RKO (cell line): ENCODE measurements at regions not wholly inside any gene's neighbourhood (a gene's known extent, or its start where the extent isn't known, plus 50 kb on each side); places are given as distances from the start of the nearest gene placed in this dataset.

ENCODE experiments used
- DNase-seq: peaks from one replicate; pipeline ENCODE4 v3.0.0-alpha.2; 2016; ENCODE audit warnings: low spot score

DNA sequence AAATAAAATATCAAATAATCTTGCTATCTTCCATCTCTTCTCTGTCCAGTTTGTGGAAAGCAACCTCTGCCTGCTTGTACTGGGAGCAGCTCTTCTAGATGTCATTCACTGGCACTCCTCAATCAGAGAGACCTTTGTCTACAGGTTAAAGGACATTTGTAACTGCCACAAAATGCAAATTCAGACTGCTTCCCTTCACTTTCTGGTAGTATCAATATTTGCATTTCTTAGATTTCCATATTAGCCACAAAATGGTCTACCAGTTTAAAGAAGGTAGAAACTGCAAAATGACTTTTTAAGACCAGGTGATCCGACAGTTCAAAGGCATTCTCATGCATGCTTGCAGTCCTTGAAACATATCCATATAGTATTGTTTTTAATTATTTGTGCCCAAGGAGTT is 51.7 kb upstream of the RCN1 start:
- no peak for DNase-seq

DNA sequence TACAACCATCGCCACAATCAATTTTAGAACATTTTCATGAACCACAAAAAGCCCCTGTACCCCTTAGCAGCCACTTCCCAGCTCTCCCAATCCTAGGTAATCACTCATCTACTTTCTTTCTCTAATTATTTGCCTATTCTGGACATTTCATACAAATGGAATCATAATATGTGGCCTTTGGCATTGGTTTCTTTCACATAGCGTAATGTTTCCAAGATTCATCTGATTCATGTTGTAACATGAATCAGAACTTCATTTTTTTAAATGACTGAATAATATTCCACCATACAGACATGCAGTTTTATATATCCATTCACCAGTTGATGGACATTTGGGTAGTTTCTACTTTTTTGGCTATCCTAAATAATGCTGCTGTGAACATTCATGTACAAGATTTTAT is 56.2 kb upstream of the RCN1 start:
- DNase-seq, result no peak

DNA sequence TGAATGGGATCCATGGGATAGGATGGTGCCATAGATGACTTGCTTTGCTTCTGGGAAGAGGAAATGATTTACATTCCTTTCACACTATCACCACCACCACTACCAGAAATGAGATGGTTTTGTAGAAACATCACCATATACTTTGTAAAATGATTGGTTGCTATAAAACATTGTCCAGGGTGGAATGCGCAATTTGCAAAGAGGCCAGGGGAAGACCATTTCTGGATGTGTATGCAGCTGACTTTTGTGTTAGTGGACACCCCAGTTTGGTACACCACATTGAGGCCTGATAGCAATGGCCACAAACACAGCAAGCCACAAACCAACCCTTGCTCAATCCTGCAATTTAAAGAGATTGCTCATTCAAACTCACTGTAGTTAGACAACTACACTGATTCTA is 56.7 kb upstream of the RCN1 start:
- DNase-seq, result no peak

DNA sequence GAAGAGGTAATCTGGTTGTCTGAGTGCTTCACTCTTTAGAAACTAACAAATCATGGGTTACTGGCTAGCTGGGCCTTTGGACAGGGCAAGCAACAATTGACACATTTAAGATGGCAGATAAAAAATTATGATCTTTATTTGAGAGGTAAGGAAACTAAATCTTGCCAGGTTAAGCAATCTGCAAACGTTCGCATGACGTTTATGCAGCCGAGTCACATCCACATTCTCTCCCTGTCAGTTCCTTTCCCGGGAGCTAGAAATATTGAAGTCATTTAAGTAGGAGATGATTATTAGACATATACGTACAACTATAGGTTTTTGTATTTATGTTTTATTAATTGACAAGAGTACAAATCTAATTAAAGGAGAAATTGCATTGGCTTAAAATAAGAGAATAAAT is 57.4 kb upstream of the RCN1 start:
- no peak for DNase-seq

DNA sequence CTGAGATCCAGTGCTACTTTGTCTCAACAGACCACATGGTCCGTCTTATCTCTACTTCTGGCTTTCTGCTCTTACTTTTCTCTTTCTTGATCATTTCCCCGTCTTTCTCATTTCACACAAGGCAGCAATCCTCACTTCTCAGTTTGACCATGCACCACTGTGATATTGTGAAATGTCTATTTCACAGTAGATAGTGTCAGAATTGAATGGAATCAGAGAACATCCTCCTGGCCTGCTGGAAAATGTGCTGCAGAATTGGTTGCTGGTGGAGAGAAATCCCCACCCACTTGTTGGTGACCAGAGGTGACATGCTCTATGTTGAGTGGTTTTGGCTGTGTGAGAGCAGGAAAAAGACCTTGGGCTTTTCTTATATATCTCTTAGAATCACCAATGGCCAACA is 57.8 kb upstream of the RCN1 start:
- DNase-seq, result no peak

DNA sequence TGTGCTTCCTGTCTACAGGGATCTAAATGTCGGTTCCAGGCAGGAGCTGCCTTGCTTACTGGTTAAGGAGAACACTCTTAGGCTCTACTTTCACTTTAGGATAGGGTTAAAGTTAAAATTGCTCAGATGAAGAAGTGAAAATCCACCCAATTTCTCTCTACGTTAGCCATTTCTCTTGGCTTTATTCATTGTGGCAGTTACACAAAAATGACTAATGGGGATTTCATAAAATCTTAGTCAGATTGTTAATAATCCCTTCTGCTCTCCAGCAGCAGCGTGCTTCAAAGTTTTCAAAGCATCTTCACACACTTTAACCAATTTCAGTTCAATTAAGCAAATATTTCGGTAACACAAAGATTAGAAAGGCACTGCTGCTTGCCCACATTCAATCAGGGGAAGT is 58.4 kb upstream of the RCN1 start:
- DNase-seq, result no peak

DNA sequence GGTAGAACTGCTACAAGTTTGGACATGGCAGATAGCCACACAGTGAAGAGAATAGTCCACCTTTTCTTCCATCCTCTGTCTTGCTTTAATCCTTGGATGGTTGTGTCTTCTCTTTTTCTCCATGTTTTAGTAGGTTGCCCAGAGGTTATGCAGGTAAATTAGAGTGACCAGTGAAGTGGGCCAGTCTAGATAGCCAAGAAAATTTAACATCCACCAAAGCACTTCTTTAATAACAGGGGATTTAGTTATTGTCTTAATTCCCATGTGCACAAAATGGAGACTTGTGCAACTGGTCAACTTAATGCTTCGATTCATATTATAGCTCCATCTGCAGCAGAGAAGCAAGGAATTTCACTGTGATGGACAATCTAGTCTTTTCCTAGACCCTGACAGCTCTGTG is 58.8 kb upstream of the RCN1 start:
- DNase-seq, result no peak

DNA sequence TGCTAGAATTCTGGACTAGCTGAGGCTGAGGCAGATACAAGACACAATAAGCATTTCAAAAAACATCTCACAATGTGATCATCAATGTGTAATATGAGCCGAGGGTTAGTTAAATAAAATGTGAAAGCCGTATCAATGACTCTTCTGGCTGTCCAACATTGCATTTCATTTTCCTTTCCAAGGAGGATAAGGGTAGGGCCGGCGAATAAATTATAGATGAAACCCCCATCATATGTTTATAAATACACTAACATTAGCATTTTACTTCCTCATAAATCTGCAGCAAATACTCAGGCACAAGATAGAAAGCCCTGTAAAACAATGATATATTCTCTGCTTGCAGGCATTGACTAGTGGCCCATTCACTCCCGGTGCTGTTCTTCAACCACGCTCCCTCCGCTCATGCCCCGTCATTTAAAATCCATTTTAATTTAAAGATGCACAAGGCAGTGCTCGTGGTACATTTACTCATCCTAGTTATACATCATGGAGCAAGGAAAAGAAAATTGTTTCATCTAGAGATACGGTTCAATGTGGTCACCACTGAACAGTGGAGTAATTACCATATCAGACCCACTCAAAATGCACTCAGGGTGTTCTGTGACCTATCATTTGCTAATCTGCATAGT is 59.9 kb upstream of the RCN1 start:
- no peak for DNase-seq

DNA sequence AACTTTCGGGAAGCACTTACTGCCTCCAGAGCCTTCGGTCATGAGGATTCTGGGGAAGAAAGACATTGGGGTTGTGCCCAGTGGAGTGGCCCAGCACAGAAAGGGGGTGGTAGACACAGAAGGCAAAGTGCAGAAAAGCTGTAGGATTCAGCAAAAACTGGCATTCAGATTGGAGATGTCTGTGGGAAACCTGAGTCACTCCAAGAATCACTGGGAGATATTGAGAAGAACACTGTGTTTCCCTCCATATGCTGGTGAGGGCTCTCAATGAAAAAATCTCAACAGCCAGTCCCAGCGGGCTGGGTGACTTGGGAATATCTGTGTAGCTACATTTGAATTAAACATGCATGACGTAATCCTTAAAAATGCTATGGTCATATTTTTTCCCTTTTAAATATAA is 61.2 kb upstream of the RCN1 start:
- DNase-seq, result no peak

DNA sequence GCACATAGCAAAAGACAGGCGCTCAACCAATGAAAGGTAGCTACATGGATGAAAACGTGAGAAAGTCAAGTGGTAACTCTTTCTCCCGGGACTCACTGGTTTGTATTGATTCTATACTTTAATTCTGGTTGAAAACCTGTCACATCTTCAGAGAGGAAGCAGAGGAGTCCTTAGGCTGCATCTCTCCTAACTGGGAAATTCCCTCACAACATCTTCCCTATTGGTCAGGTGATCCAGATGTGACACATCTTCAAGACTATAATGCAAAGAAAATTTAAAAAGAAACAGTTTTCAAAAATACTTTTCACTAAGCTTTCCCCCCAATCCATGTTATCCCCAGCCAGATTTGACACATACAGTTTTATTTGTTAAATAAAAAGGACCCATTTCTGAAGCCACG is 62.7 kb upstream of the RCN1 start:
- DNase-seq, result no peak

DNA sequence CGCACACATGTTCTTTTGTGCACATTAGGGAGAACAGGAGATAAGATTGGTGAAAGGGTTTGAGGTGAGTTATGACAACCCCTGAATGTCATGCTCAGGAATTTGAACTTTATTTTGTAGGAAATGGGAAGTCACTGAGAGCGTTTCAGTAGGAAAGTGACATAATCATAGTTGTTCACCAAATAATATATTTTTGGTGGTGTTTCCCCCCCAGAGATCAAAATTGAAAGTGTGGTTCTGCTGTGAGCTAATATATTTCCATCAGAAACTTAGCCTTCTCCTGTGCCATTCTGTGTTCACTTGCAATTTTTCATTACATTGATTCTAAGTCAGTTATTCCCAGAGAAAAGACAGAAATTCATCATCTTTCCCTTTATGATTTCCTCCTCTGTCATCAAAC is 64.1 kb upstream of the RCN1 start:
- DNase-seq, result no peak

DNA sequence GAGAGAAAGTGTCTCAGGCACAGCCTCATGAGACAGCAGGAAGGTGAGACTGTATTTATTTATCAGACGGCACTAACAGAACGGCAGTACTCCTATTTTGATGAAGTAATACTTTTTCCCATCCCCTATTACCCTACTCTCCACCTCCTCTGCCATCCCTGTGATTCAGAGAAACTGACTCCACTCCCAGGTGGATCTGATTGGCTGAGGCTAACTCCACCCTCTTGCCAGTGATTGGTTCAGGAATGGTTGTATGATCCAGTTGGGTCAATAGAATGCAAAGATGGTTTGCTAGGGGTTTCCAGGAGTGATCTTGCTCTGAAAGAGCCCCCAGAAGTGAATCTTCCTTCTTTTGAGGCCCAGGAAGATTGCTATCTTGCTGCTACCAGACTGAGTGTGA is 65.9 kb upstream of the RCN1 start:
- no peak for DNase-seq

DNA sequence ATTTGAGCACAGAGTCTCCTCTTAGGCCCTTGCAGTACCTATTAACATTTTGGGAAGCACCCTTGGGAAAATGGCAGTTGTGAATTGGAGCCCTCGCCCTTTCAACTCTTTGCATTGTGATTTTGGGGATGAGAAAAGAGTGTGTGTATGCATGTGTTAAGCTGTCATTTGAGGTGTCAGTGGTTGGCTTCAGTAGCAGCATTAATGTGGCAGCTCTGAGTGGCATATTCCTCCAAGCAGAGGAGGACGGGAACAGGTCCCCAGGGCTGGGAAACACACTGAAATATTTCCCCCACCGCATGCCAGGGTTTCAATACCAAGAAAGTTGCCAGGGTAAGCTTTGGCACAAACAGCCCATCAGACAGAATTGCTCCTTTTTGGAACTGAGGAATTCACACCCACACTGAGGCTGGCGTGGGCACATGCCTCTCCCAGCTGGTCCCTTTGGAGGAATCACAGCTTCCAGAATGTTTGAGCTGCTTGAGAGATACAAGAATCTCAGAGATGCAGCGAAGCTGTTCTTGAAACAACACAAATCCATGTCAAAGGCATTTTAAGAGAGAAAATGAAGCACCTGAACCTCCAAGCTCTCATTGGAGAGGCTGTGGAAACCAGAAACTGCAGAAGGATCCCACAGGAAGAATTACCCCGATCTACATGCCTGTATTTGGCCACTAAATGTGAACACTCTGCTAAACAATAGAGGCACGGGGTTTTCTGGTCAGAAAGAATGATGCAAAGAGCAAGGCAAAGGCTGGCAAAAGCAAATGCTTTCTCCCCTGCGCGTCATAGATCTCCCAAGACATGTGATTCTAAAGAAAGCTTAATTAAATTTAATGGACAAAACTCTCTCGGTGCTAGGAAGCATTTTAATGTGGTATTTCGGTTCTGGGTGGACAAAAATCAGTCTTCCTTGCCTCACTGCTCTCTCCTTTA is 67.2 kb upstream of the RCN1 start:
- DNase-seq, result no peak

DNA sequence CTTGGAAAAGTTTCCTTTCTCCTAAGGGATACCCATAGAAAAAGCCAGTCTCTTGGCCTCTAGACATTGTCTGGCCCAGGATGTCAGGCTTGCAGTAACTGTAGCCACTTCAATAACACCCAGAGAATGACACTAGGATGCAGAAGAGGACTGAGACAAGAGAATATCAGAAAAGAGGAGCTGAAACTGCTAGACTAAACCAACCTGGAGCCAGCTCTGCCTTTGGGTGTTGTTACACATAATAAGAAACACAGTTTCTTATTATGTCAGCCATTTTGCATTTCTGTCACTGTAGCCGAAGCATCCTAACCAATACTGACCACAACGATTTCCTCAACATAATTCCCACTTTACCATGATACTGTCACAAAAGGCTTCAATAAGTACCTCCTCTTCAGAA is 72.2 kb upstream of the RCN1 start:
- no peak for DNase-seq

DNA sequence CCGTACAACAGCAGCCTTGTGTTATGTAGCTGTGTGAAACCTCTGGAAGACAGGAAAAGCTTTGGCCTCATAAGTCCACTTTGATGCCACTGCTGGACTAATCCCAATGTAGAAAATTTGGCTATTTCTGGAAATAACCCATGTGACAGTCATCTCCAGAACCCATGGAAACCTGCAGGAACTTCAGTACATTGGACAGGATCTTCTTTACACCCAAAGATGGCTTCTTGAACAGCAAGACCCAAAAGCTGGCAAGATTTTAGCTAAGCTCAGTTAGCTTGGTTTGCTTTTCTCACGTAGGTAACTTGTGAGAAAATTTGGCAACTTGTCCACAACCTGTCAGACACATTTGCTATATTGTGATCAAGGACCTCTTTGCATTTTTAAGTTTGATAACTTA is 74.8 kb upstream of the RCN1 start:
- DNase-seq, result no peak

DNA sequence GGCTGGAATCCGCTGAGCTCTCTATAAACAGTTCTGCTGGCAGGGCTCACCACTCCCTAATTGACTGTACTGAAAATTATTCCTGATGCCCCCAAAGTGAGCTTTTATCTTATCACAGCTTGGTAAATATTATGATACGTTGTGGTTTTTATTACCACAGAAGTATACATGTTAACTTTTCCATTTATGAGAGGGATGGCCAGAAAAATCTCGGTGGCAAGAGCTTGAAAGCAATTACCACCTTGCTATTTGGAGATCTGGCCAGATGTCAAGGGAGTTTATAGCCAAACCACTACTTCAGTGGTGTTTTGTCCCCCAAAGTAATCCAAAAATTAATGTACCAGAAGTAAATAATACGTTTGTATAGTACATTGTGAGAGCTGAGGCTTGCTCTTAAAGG is 75.4 kb upstream of the RCN1 start:
- DNase-seq, result no peak

DNA sequence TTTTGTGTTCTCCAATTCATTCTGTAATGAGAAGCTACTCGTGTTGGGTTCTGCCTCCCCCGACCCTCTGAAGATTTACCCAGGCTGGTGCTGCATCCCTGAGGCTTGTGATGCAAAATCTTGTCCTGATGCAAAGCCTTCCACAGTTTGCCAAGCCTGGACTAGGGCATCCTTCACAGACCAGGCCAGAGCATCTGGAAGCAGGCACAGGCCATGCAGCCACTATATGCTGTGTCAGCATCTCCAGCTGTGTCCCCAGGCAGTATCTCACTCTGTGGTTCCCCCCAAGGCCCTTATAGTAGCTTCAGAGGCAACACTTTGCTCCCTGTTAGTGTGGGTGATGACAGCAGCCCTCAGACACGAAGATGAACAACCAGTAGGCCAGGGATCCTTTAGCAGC is 77.3 kb upstream of the RCN1 start:
- DNase-seq, result no peak

DNA sequence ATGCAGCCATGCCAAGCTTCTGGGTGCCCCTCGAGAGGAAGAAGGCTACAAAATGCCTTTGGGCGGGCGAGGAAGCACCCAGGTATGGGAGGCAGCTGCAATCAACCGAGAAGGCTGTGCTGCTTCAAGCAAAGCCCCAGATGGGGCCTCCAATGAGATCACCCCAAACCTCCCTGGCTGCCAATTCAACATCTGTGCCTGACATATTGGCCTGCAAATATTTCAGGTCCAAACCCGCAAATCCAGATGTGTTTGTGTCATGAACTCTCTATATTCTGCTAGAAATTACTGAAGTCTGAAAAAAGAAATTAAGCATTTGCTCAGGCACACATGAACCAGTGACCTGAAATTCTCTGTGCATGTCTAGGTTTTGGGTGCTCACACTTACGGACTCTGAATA is 78.8 kb upstream of the RCN1 start:
- DNase-seq, result no peak

DNA sequence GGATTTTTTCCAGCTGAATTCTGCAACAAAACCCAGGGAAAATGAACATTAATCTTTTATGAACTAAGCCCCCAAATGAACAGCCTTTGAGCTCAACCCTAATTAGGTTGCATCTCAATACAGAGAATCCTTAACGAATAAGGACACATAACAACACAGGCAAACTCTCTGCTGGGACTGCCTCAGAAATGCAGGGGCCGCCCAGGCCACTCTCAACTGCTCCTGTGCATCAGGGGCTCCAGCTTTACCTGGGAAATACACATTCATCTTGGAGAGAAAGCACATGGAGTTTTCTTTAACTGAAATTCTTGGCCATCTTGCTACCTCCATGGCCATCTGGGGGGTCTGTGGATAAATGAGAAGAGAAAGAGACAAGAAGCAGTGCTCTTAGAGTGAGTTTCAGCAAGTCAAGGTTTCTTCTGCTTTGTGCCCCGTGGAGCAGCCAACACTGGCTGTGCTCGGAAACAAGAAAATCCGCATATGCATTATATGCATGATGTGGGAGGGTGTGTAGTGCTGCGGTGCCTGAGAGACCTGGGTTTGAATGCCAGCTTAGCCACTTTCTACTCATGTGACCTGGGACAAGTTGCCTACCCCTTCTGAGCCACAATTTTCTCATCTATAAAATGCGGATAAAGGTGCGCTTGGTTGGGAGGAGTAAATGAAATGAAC is 81.9 kb upstream of the RCN1 start:
- no peak for DNase-seq

DNA sequence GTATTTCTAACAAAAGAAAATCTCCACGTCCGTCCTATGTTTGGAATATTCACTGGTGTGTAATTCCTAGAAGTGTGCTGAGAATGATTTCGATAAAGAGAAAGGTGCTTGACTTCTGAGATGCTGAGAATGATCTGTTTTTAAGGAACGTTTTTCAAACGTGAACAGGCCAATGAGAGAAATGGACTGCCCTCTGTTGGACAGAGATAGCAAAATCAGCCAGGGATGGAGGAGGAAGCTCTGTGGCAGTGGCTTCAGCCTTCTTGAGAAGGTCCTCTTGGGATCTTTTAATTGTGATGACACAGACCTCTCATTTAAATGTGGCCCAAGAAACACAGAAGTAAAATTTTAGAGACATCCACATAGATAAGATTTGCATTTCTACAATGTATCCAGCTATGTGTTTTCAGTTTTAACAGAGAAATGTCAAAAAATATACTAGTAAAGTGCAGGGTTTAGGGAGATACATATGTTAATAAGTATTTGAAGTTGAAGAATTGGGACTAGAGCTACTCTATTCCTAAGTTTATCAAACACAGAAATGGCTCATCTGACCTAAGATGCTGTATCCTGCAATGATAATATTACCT is 84.0 kb upstream of the RCN1 start:
- DNase-seq, result peak; percentile 59

DNA sequence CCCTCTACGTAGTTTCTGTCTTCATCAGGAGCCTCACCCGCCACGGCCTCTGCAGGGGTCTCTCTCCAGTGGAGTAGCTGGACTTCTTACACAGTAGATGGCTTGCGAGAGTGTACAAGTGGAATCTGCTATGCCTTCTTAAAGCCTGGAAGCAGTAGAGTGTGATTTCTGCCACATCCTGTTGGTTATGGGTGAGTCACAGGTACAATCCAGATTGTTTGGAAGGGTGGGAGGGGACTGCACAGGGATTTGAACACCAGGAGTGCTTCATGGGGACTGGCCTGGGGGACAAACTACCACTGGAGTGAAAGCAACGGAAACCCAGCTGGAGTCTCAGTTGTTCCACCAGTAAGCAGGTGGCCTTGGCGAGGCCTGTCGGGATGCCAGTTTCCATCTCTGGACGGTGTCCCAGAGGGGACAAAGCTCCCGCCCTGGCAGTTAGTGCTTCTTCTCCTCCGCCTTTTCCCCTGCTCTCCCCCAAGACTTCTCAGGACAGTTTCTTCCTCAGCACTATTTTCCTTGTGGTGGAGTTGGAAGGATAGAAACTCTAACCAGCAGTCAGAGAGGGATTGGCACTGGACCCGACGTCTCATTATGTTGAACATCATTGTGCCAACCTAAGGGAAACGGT is 85.0 kb upstream of the RCN1 start:
- peak; percentile 32 for DNase-seq

DNA sequence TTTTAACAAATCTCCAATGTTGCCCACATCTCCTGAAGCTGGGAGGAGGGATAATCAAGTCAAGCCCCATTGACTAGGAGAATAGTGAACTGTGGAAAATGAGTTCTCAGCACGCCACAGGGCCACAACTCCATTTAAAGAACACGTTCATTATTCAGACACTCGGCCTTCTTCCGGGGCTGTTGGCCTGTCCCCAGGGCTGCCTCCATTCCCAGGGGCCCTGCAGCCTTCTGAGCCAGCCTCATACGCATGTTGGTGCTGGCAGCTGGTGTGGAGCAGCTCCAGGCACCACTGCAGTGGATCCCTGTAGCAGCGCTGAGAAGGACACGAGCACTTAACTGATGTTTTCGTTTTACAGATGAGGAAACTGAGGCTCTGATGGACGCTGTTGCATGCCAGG is 87.5 kb upstream of the RCN1 start:
- no peak for DNase-seq
